Activated effector memory CD4-positive, alpha-beta T cell treated with Interleukin-2 at 50 U/mL for 16 hours (primary cell): ENCODE measurements at regions not wholly inside any gene's neighbourhood (a gene's known extent, or its start where the extent isn't known, plus 50 kb on each side); places are given as distances from the start of the nearest gene placed in this dataset.

Experiments
- DNase-seq: peaks from one replicate; pipeline ENCODE4 v3.0.0-alpha.2; 2020

GRCh38 chr15:26372706-26373105 is 400.2 kb downstream of the GABRB3 start:
- DNase-seq, result no peak

- no peak for DNase-seq
Measured at GRCh38 chr15:26365077-26365476, 407.8 kb downstream of the GABRB3 start.

DNA sequence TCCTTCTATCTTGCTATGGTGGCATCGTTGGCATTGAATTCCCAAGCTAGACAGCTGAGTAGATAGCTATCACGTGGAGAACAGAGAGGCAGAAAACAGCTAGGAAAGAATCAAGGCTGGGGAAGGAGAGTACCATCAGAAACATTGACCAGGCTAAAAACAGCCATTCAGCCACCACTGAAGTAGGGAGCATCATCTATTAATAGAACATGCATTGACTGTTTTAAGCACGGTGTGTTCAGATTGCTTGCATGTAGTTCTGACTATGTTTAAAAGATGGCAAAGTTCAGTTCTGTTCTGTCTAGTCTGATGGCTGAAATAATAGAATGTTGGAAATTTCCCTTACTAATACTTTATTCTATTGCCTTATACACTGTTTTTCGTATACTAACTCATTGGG is 413.0 kb downstream of the GABRB3 start:
- no peak for DNase-seq

DNA sequence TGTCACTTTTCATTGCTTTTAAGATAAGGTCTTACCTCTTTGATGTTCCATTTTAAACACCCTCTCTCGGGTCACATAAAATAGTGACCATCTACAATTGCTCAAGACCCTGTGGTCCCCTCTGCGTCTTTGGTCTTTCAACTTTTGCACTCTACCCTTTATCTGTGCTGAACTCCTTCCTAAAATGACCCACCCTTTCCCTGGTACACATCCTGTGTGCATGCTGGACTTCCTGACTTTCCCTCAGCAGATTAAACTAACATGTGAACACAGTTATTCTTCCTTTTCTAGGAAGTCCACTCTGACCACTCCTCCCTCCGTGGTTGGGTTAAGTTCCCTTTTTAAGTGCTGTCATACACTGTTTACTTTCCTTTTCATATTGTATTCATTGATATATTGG is 414.2 kb downstream of the GABRB3 start:
- no peak for DNase-seq

GRCh38 chr15:26357653-26358052 is 415.2 kb downstream of the GABRB3 start:
- DNase-seq, result no peak

- DNase-seq, result no peak
Measured at GRCh38 chr15:26355472-26356074, 417.3 kb downstream of the GABRB3 start.

DNA sequence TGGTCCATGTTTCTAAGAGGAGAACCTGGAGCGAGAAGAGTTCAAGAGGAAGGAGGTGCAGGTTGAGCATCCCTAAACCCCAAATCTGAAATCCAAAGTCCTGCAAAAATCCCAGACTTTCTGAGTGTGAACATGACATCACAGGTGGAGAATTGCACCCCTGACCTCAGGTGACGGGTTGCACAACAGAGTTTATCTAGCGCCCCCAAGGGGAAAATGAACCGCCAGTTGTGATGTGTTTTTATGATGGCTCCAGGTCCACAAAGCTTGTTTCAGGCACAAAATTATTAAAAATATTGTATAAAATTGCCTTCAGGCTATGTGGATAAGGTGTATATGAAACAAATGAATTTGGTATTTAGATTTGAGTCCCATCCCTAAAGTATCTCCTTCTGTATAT is 420.0 kb downstream of the GABRB3 start:
- no peak for DNase-seq

DNA sequence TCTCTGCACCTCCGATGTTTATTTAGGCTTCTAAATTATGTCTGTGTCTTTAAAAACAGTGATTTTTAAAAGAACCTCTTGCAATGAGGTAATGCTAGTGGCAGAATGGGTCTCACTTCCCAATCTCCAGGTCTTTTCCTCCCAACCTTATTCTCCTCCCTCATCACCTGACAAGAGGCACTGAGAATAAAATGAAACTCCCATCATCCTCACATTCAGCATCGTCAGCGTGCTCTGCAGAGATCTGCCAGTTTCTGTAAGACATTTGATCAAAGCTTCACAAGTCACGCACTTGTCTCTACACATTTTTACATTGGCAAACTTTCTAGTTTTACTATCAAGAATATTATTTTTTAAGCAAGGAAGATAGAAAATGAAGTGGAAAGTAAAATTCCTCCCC is 420.5 kb downstream of the GABRB3 start:
- DNase-seq, result no peak

DNA sequence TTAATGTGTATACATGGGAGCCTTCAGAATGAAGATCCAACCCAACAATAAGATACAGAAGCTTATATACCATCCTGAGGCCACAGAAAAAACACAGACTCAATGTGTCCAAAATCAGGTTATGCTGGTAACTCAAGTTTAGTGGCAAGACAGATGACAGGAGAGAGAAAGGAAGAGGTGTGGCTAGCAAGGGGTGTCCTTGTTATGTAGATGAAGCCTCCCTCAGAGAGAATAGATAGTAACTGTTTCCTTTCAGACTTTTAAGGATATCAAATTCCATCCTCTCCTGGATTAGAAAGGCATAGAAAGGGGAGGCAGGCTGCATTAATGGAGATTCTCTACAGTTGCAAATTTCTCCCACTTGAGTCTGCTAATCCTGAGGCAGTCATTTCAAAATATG is 447.4 kb downstream of the GABRB3 start:
- no peak for DNase-seq

DNA sequence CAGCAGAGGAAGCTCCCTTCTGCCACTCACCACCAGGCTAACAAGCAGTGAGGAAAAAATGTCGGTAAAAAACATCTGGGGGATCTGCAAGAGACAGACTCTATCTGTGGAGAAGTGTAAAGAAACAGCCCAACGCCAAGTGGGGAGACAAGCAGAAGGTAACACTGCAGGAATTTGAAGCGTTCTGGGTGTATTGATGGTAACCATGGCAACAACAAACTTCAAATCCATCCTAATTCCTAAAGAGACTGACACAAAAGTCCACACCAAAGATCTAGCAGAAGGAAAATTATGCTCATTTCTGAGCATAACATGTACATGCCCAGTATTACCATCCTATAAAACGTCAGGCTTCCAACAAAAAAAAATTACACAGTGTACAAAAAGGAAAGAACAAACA is 449.3 kb downstream of the GABRB3 start:
- DNase-seq, result no peak

DNA sequence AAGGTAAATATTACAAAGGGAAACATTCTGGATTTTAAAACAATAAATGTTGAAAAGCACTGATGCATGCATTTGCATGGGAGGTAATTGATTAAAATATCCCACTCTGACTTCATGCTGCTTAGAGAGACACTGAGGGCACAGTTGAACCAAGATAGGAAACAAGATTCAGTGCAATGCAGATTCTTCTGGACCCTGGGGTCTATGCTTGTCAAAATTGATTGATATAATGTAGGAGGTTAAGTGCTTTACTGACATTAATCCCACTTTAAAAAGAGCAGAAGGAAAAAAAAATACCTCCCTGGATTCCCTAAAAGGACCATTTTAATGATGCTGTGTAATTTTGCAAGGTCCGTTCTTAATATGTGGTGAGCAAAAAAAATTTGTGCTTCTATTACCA is 454.2 kb downstream of the GABRB3 start:
- no peak for DNase-seq

DNA sequence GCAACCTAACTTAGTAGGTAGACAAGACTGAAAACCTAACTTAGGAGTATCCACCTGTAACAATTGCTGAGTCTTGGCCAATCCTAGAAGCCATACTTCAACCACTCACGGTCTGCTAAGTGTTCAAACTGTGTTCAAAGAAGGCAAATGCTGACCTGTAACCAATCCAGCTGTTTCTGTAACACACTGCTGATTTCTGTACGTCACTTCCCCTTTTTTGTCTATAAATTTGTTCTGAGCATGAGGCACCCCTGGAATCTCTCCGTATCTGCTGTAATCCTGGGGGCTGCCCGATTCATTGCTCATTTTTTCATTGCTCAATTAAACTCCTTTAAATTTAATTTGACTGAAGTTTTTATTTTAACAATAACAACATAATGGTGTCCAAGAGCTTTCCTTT is 451.4 kb upstream of the ATP10A start:
- DNase-seq, result no peak

DNA sequence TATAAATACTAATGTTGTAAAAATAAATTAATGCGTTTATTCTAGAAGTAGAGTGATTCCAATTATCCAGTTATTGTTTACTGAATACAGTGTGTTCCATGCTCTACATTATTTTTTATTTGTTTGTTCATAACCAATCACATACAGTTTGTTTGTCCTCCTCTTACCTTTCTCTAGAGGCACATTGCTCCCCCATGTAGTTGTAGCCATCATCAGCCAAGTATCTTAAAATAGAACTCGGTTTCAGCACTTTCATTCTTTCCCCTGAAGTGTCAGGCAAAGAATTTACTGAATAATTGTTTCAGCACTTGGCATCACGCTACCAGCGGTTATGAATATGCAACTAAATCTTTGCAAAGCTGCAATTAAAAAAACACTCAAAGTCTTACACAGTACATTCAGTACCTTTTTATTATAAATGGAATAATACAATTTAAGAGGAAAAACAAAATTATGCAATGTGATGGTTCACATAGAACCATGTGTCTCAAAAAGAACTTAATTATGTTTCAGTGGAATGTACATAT is 448.6 kb upstream of the ATP10A start:
- no peak for DNase-seq

GRCh38 chr15:26298659-26299170 is 435.6 kb upstream of the ATP10A start:
- no peak for DNase-seq

DNA sequence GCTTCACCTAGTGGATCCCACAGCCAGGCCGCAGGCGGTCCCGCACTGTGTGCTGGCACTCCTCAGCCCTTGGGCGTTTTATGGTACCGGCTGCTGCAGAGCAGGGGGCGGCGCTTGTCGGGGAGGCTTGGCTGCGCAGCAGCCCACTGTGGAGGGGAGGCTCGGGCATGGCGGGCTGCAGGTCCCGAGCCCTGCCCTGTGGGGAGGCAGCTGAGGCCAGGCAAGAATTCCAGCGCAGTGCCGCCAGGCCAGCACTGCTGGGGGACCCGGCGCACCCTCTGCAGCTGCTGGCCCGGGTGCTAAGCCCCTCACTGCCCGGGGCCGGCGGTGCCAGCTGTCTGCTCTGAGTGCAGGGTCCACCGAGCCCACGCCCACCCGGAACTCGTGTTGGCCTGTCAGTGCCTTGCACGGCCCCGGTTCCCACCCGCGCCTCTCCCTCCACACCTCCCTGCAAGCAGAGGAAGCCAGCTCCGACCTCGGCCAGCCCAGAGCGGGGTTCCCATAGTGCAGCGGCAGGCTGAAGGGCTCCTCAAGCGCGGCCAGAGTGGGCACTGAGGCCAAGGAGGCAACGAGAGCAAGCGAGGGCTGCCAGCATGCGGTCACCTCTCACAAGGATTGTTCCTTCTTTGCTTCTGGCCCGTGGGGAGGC is 435.0 kb upstream of the ATP10A start:
- no peak for DNase-seq

DNA sequence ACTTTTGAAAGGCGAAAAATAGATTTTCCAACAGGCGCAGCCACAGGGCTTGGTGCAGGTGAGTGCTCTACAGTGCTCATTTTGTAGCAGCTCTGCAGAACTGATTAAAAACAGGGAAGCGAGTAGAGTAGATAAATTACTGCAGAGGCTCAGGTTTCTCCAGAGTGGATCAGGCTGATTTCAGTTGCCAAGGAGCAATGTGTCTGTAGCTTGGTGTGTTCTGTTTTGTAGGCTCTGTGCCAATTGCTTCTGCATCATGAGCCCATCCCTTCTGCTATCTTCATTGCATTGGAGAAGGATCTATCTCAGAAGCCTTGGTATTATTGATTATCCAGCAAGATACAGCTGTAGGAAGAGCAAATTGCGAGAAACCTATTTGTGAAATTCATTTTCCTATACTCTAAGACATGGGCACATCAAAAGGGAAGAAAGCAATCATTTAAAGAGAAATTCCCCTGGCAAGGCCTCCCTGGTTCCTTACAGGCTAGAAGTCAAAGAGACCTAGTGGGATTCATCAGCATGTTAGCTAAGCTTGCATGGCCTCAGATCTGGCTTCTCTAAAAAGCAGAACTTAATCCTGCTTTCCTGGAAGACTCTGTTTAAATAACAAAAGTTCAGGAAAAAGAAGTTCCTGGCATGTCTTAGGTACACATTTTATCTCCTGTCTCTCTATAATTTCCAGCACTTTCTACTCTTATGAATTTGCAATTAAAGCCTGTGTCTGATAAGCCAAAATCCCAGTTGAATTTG is 432.4 kb upstream of the ATP10A start:
- DNase-seq, result no peak

GRCh38 chr15:26294059-26294689 is 431.0 kb upstream of the ATP10A start:
- no peak for DNase-seq

DNA sequence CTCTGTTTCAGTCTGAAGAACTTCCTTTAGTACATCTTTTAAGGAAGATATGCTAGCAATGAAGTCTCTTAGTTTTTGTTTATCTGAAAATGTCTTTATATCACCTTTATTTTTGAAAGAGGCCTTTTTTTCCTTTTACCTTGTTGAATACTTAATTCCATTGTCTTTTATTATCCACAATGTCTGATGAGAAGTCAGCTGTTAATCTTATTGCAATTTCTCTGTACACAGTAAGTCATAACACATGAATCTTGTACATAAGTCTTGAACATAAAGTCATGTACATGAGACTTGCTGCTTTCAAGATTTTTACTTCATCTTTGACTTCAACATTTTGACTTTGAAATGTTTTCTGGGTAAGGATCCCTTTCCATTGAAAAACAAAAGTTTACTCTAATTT is 424.3 kb upstream of the ATP10A start:
- no peak for DNase-seq

DNA sequence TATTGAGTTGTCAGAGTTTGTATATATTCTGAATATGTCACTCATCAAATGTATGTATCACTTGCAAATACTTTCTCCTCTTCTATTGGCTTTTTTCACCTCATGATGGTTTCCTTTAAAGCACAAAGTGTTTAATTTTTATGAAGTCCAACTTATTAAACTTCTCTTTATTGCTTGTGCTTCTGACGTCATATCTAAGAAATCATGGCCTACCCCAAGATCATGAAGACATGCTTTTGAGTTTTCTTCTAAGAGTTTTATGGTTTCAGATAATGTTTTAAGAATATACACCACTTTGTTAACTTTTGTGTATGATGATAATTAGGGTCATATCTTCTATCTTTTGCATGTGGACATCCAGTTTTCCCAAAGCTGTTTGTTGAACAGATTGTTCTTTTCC is 417.2 kb upstream of the ATP10A start:
- DNase-seq, result no peak

DNA sequence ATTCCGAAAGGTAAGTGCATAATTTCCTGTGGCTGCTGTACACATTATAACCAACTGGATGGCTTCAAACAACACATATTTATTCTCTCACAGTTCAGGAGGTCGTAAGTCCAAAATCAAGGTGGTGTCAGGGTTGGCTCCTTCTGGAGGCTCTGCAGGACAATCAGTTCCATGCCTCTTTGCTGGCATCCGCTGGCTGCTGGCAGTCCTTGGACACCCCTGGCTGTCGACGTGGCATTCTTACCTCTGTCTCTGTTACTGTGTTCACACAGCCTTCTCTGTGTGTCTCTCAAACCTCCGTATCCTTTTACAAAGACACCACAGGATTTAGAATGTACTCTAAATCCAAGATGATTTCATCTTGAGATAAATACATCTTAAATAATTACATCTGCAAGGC is 398.8 kb upstream of the ATP10A start:
- no peak for DNase-seq

GRCh38 chr15:26261413-26261812 is 398.3 kb upstream of the ATP10A start:
- DNase-seq, result no peak

GRCh38 chr15:26260517-26261133 is 397.5 kb upstream of the ATP10A start:
- no peak for DNase-seq

DNA sequence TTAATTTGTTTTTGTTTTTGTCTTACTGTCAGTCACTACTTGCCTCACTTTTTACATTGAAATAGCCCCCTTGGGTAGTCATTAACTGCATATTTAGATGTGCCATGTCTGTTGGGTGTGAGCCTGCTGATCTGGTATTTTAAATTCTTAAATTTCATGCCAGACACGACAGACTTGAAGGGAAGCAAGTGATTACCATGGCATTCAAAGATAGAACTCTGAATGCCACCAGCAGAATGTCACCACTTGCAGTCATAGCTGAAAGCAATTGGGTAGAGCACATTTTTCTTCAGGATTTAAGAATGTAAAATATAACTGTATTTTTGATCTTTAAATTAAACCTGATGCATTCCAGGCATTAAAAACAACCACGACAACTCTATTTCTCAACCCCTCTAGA is 396.5 kb upstream of the ATP10A start:
- no peak for DNase-seq
